ENCODE measurements at regions not wholly inside any gene's neighbourhood (a gene's known extent, or its start where the extent isn't known, plus 50 kb on each side); places are given as distances from the start of the nearest gene placed in this dataset.

GRCh38 chr20:63066506-63067265, 59.9 kb upstream of the BHLHE23 start:
- H3K4me3 ChIP-seq (ENCODE audit: low read depth, low read length), result no peak overlapping the region
- no peak for TF ChIP-seq CTCF (conservative IDR thresholded peaks at IDR 0.05; ENCODE audit: low read depth, low read length)
- DNase-seq (ENCODE audit: low read depth), result no peak

GRCh38 chr20:63065911-63066310, 59.1 kb upstream of the BHLHE23 start:
- H3K4me3 ChIP-seq (ENCODE audit: low read depth, low read length), result no peak overlapping the region
- no peak for DNase-seq (ENCODE audit: low read depth)
- no peak for TF ChIP-seq CTCF (conservative IDR thresholded peaks at IDR 0.05; ENCODE audit: low read depth, low read length)

- no peak for TF ChIP-seq CTCF (conservative IDR thresholded peaks at IDR 0.05; ENCODE audit: low read depth, low read length)
- DNase-seq (ENCODE audit: low read depth), result no peak
- H3K4me3 ChIP-seq (ENCODE audit: low read depth, low read length), result no peak overlapping the region
Measured at GRCh38 chr20:63064745-63065711, 58.3 kb upstream of the BHLHE23 start.

GRCh38 chr20:63064310-63064709, 57.5 kb upstream of the BHLHE23 start:
- TF ChIP-seq CTCF (conservative IDR thresholded peaks at IDR 0.05; ENCODE audit: low read depth, low read length), result no peak
- H3K4me3 ChIP-seq (ENCODE audit: low read depth, low read length), result no peak overlapping the region
- DNase-seq (ENCODE audit: low read depth), result no peak

GRCh38 chr20:63062188-63063140, 55.7 kb upstream of the BHLHE23 start:
- no peak overlapping the region for H3K4me3 ChIP-seq (ENCODE audit: low read depth, low read length)
- no peak for DNase-seq (ENCODE audit: low read depth)
- no peak for TF ChIP-seq CTCF (conservative IDR thresholded peaks at IDR 0.05; ENCODE audit: low read depth, low read length)

GRCh38 chr20:63061771-63062100, 55.0 kb upstream of the BHLHE23 start:
- TF ChIP-seq CTCF (conservative IDR thresholded peaks at IDR 0.05; ENCODE audit: low read depth, low read length), result no peak
- H3K4me3 ChIP-seq (ENCODE audit: low read depth, low read length), result no peak overlapping the region
- no peak for DNase-seq (ENCODE audit: low read depth)
